HCT116 (cell line): ENCODE measurements at regions not wholly inside any gene's neighbourhood (a gene's known extent, or its start where the extent isn't known, plus 50 kb on each side); places are given as distances from the start of the nearest gene placed in this dataset.

Experiments used
- CTCF ChIP-seq, 3 experiments: fragments of 200-600 bp in 1 of 3; sonication (generic) in 1 of 3; IDR thresholded peaks in 2 of 3; conservative IDR thresholded peaks in 1 of 3; 2 replicates each; pipeline ENCODE4 v1.5.1; 2012 to 2017; ENCODE audit warnings: low read depth in 2 of 3, low read length in 2 of 3, antibody characterized with exemption in 1 of 3, borderline replicate concordance in 1 of 3, control low read depth in 1 of 3, mild to moderate bottlenecking in 1 of 3, mixed read lengths in 1 of 3, mixed run types in 1 of 3, moderate library complexity in 1 of 3; ENCODE audit not compliant: insufficient read depth in 1 of 3
- EZH2phosphoT487 ChIP-seq: fragments of 200-600 bp; IDR thresholded peaks from 2 replicates; pipeline ENCODE4 v1.6.1; 2018; ENCODE audit warnings: antibody characterized with exemption, borderline replicate concordance

GRCh38 chr13:28545583-28546333 lies 50.8 kb upstream of the FLT1 start:
- TF ChIP-seq EZH2phosphoT487 = no peak
- no peak for TF ChIP-seq CTCF (IDR thresholded peaks at IDR 0.05 in 2 of 3, conservative IDR thresholded peaks at IDR 0.05 in 1 of 3; ENCODE audit: borderline replicate concordance in 1 of 3, insufficient read depth in 1 of 3, low read depth in 2 of 3, low read length in 2 of 3)
